ENCODE measurements at regions not wholly inside any gene's neighbourhood (a gene's known extent, or its start where the extent isn't known, plus 50 kb on each side); places are given as distances from the start of the nearest gene placed in this dataset.

DNA sequence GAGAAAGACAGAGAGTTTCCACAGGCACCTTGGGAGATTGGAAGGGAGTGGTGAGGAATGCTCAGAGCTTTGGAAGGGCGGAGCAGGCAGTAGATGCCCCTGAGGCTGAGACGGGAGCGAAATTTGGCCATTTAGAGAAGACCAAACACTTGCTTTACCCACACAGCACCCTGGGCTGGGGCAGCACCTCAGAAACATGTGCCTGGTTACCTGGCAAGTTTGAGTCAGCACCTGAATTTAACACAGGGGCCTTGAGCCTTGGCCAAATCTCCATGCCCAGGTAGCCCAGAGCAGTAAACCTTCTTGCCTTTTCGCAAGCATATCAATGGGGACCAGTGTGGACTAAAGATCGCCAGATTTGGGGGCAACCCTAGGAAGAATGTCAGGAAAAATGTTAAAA lies 111.9 kb upstream of the NFE2L3 start:
- CTCF ChIA-PET (ENCODE audit: unreplicated experiment), result no interaction called here
- TF ChIP-seq EZH2phosphoT487 (IDR thresholded peaks at IDR 0.05; ENCODE audit: borderline replicate concordance, low read depth, low read length), result no peak
- TF ChIP-seq, protein P1, sequence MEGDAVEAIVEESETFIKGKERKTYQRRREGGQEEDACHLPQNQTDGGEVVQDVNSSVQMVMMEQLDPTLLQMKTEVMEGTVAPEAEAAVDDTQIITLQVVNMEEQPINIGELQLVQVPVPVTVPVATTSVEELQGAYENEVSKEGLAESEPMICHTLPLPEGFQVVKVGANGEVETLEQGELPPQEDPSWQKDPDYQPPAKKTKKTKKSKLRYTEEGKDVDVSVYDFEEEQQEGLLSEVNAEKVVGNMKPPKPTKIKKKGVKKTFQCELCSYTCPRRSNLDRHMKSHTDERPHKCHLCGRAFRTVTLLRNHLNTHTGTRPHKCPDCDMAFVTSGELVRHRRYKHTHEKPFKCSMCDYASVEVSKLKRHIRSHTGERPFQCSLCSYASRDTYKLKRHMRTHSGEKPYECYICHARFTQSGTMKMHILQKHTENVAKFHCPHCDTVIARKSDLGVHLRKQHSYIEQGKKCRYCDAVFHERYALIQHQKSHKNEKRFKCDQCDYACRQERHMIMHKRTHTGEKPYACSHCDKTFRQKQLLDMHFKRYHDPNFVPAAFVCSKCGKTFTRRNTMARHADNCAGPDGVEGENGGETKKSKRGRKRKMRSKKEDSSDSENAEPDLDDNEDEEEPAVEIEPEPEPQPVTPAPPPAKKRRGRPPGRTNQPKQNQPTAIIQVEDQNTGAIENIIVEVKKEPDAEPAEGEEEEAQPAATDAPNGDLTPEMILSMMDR (conservative IDR thresholded peaks at IDR 0.05; ENCODE audit: low read length), result no peak

DNA sequence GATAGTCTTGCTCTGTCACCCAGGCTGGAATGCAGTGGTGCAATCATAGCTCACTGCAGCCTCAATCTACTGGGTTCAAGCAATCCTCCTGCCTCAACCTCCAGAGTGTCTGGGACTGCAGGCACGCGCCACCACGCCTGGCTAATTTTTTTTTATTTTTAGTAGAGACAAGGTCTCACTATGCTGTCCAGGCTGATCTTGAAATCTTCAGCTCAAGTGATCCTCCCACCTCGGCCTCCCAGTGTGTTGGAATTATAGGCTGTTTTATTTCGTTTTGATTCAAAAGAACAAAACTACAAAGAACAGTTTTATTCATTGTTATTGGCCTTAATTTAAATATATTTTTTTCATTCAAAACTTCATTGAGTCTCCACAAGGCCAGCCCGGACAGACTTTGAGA lies 109.8 kb upstream of the NFE2L3 start:
- no peak overlapping the region for H3K27ac ChIP-seq (ENCODE audit: low read depth, low read length, poor library complexity, severe bottlenecking)
- no peaks in the 10 kb centered on the region for H3K36me3 ChIP-seq (ENCODE audit: insufficient read depth, low read length)
- H2AFZ ChIP-seq (ENCODE audit: low read length), result no peak overlapping the region
- ChIA-PET POLR2A (no interaction called here), CTCF (ENCODE audit: unreplicated experiment) (interaction anchor here (0.5 kb wide), 1 partner anchor 168 kb away, joined by 3 read pairs; no protein-coding TSS in a partner anchor)
- H4K20me1 ChIP-seq (ENCODE audit: insufficient read depth, low read length), result no peaks in the 10 kb centered on the region
- intact Hi-C loops (cut with micrococcal nuclease; ENCODE audit: unreplicated experiment), result no loop called here
- no TSS peak for BruUV-seq (replicated peaks)
- no peaks in the 10 kb centered on the region for H3K79me2 ChIP-seq (ENCODE audit: insufficient read depth, low read depth, low read length)
- no peak overlapping the region for H3K4me3 ChIP-seq (ENCODE audit: low read depth, low read length, poor library complexity, severe bottlenecking)
- no peak for DNase-seq (ENCODE audit: low spot score)
- TF ChIP-seq EZH2phosphoT487 (IDR thresholded peaks at IDR 0.05; ENCODE audit: borderline replicate concordance, low read depth, low read length), result no peak
- no peaks in the 10 kb centered on the region for H3K9me2 ChIP-seq (ENCODE audit: insufficient read depth, low read length)
- H3K4me1 ChIP-seq (ENCODE audit: insufficient read depth, low read length, poor library complexity, severe bottlenecking), result no peaks in the 10 kb centered on the region
- H3K4me2 ChIP-seq (ENCODE audit: low read length), result no peak overlapping the region
- H3K9me3 ChIP-seq (ENCODE audit: low read length), result no peaks in the 10 kb centered on the region

More for the DNA sequence above, 111.9 kb upstream of the NFE2L3 start:
- Histone ChIP-seq H3K4me1 (ENCODE audit: insufficient read depth, low read length, poor library complexity, severe bottlenecking) (no peaks in the 10 kb centered on the region), H3K27ac (ENCODE audit: low read depth, low read length, poor library complexity, severe bottlenecking) (no peak overlapping the region), H3K4me2 (ENCODE audit: low read length) (no peak overlapping the region), H2AFZ (ENCODE audit: low read length) (no peak overlapping the region), H3K9me3 (ENCODE audit: low read length) (no peaks in the 10 kb centered on the region), H3K79me2 (ENCODE audit: insufficient read depth, low read depth, low read length) (no peaks in the 10 kb centered on the region), H4K20me1 (ENCODE audit: insufficient read depth, low read length) (no peaks in the 10 kb centered on the region), H3K36me3 (ENCODE audit: insufficient read depth, low read length) (no peaks in the 10 kb centered on the region), H3K4me3 (ENCODE audit: low read depth, low read length, poor library complexity, severe bottlenecking) (no peak overlapping the region), H3K9me2 (ENCODE audit: insufficient read depth, low read length) (no peaks in the 10 kb centered on the region)
- POLR2A ChIA-PET, result no interaction called here
- BruUV-seq (replicated peaks), result no TSS peak
- intact Hi-C loops (cut with micrococcal nuclease; ENCODE audit: unreplicated experiment), result no loop called here
- no peak for DNase-seq (ENCODE audit: low spot score)

DNA sequence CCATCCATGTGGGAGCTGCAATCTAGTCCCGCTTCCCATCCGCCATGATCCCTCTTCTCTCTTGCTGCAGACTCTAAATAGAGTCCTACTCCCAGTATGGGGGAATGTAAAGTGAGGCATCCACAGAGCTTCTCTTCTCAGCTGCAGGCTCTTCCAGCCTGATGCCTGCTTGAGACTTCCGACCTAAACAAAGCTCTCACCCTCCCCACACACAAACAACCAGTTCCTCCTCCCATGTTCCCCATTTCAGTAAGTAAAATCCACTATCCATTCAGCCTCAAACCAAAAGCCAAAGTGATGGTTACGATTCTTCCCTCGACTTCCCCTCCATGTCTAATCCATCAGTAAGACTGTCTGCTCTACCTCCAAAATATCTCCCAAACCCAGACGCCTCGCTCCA lies 108.2 kb upstream of the NFE2L3 start:
- no peaks in the 10 kb centered on the region for H3K4me1 ChIP-seq (ENCODE audit: insufficient read depth, low read length, poor library complexity, severe bottlenecking)
- no peak overlapping the region for H3K27ac ChIP-seq (ENCODE audit: low read depth, low read length, poor library complexity, severe bottlenecking)
- H4K20me1 ChIP-seq (ENCODE audit: insufficient read depth, low read length), result no peaks in the 10 kb centered on the region
- H3K79me2 ChIP-seq (ENCODE audit: insufficient read depth, low read depth, low read length), result no peaks in the 10 kb centered on the region
- no peaks in the 10 kb centered on the region for H3K9me3 ChIP-seq (ENCODE audit: low read length)
- H2AFZ ChIP-seq (ENCODE audit: low read length), result no peak overlapping the region
- TF ChIP-seq, protein P1 (conservative IDR thresholded peaks at IDR 0.05; ENCODE audit: low read length), result no peak
- TF ChIP-seq EZH2phosphoT487 (IDR thresholded peaks at IDR 0.05; ENCODE audit: borderline replicate concordance, low read depth, low read length), result no peak
- H3K4me3 ChIP-seq (ENCODE audit: low read depth, low read length, poor library complexity, severe bottlenecking), result no peak overlapping the region
- H3K9me2 ChIP-seq (ENCODE audit: insufficient read depth, low read length), result no peaks in the 10 kb centered on the region
- H3K4me2 ChIP-seq (ENCODE audit: low read length), result no peak overlapping the region
- intact Hi-C loops (cut with micrococcal nuclease; ENCODE audit: unreplicated experiment), result no loop called here
- no peaks in the 10 kb centered on the region for H3K36me3 ChIP-seq (ENCODE audit: insufficient read depth, low read length)
- no TSS peak for BruUV-seq (replicated peaks)
- POLR2A ChIA-PET, result no interaction called here
- no peak for DNase-seq (ENCODE audit: low spot score)
- CTCF ChIA-PET (ENCODE audit: unreplicated experiment), result no interaction called here

All from OCI-LY7 (cell line).